ENCODE measurements at regions not wholly inside any gene's neighbourhood (a gene's known extent, or its start where the extent isn't known, plus 50 kb on each side); places are given as distances from the start of the nearest gene placed in this dataset.
"Not testable (repeated sequence)": the region's sequence is repeated elsewhere in the genome, so short reads cannot be mapped to it uniquely, and the experiment has no call there.

DNA sequence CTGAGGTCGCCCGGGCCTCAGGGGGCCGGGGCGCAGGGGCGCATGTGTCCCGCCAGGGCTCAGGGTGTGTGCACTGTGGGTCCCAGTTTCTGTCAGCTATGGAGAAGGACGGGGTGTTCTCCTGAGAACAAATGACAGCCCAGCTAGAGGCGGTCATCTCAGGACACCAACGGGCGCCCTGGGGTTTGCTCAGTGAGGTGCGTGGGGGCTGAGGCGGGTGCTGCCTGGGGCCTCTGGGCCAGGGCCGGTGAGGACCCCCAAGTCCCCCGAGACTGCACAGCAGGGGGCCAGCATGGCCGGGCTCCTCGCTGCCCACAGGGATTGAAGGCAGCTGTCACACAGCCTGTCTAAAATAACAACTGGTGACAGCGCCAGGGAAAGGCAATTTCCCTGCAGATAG lies 808.8 kb upstream of the SOX11 start:
- DNase-seq, result no peak

DNA sequence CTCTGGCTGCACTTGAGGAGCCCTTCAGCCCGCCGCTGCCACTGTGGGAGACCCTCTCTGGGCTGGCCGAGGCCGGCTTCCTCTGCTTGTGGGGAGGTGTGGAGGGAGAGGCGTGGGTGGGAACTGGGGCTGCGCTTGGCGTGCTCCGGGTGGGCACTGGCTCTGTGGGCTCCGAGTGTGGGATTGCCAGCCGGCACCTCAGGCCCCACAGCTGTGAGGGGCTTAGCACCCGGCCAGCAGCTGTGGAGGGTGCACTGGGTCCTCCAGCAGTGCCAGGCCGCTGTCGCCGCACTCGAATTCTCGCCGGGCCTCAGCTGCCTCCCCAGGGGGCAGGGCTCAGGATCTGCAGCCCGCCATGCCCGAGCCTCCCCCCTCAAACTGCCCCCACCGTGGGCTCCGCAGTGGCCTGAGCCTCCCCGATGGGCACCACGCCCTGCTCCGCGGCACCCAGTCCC lies 808.0 kb upstream of the SOX11 start:
- DNase-seq, result no peak

DNA sequence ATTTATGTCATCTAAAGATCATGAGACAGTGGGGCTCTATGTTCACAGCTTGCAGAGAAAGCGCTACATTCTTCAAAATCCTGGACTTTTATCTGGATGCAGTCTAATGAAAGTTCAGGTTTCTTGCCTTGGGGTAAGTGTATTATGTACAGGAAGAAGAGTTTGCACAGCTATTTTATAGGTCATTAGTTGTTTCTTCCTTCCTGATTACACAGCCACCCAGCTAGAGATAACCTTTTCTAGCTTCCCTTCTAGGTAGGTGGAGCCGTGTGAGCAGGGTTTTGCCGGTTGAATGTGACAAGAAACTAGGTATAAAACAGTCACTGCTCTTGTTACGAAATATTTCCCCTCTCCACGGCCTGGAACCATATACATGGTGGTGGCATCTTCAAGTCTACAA lies 800.8 kb upstream of the SOX11 start:
- DNase-seq, result no peak

DNA sequence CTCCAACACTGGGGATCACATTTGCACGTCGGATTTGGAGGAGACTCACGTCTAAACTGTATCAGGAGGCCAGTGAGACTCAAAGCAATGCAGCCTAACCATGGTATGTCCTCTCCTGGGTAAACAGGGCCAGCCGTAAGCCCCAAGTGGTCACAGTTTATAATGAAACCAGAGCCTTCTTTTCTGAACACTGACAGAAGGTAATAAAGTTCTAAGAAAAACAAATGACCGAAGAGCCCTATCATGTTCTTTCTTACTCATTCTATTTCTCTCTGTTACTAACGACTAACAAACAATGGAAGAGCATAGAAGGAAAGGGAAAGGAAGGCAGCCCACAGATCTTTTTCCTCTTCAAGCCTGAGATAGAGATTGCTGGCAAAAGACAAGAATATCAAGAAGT lies 796.8 kb upstream of the SOX11 start:
- DNase-seq, result no peak

DNA sequence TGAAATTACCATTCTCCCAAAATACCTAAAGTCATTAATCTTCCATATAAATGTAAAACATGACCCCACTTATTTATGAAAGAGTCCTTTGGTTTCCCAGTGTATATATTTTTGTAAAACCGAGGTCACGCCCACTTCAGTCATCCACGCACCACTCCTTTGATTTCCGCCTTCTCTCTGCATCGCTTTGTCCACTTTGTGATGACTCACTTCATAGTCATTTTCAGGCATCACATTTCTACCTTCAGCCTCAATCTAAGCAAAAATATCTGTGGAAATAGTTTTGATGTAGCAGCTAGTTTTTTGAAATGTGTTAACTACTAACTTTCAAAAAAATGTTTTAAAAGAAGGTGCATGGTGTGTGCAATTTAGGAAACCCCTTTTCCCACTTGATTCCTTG lies 793.5 kb upstream of the SOX11 start:
- DNase-seq, result no peak

DNA sequence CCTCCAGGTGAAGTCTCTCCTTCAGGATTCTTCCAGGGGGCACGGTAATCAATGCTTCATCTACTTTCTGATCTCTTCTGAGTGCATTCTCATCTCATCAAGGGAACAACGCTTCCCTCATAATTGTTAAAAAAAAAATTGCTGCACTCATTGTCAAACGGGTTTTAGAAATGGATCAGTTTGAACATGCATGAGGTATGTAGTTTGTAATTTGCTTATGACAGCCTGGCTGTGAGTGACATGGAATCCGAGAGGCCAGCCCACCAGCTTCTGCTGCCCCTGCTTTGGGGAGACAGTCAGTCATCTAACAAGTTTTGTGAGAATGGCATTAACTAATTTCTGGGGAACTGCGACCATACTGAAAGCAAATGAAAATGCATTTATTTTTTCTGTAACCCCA lies 791.9 kb upstream of the SOX11 start:
- no peak for DNase-seq

DNA sequence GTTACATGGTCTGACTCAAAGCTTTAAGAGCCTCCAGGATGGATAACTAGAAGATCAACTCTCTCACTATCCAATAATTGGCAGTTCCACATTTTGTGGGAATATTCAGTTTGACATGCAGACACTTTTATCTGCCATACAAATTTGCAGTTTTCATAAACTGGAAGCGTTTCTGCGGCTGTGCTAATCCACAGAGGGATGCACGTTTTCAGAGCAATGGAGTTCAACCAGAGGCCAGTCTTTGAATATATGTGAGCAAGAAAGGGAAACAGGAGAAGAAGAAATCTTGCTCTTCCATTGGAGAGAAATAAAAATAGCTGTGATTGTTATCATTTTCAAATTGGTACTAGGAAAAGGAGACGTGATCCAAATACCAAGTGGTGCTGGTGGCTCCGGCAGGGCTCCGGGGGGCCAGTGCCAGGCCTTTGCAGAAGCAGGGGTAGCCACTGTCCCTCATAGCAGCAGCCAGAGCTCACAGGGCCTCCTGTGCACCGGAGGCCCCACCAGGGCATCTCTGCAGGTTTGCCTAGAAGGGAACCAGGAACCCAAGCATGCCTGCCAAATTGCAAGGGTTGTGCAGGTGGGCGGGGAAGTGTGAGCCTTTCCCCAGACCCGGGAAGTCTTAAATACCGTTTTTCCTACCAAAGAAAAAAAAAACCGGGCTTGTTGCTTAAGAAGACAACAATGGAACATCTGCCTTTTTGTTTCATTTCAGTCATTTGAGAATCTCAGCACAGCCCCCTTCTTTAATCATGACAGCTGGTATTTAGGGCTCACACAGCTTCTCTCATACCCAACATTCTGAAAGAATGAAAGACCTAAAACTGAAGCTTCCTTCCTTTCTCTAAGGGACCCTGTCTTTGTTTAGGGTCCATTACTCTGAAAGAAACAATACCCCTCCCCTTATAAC lies 791.1 kb upstream of the SOX11 start:
- DNase-seq, result no peak

DNA sequence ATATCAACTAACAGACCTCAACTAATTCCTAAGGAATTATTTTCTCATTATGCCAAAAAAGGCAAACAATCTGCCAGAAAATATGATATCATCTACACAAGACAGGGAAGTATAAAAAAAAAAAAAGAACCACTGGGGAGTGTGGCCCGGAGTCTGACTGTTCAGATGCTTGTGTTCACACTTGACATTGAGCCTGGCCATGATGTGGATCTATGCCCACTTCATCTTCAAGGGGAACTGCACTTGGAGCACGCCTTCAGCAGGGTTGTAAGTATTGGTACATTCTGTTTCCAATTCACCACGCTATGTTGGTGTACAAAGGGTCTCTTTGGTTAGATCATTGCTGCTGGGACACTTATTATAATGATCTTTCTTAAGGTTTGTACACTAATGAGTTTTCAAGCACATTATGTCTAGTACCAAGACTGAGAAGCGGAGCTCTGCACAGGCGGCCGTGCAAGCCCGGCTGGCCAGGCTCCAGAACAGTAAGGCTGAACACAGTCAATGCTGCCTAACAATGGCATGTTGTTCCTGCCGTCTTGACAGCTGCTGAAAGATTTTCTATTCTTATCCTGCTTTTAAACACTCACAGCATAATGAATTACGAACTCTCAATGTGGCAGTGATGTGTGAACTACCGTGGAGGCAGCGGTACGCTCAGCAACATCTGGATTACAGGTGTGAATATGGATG lies 788.4 kb upstream of the SOX11 start:
- no peak for DNase-seq

DNA sequence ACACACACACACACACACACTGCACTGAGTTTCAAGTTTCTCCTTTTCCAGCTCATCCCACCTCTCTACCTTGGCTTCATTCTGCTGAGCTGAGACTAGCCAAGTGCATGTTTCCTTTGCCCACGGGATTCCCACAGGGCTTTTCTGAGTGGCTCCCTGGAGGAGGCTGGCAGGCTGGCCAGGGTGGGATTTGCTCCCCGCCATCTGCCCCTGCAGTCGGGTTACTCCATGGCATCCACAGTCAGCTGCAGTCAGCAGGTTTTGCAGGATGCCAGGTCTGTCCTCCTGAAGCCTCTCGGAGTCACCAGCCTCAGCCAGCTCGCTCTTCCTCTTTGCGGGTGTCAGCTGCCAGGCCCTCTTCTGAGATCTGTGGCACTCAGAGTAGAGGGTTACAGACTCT lies 783.7 kb upstream of the SOX11 start:
- no peak for DNase-seq

DNA sequence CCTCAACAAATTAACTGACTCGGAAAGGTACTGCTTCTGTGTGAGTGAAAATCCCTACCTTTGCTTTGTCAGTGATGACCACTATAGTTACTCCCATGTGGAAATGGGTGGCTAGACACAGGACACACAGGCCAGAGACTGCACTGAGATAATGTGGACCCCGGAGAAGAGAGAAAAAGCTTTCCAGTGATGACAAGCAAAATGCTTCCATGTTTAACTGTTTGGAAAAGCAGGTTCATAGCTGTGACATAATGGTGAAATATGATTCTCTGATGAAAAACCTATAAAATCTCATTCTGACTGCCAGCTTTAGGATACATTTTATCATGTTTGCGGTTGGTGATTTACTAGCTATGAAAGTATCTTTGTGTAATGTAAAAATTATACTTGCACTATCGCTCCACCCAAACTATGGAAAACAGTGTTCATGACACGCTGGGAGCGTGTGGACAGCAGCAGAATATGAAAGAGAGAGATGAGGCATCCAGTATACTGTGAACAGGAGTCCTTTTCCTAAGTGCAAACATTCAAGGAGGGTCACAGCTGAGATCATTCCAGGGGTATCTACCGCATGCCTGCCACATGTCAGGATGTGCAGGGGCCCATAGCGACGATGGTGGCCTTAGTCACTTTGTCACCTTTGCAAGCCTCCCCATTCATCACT lies 782.7 kb upstream of the SOX11 start:
- DNase-seq, result no peak

DNA sequence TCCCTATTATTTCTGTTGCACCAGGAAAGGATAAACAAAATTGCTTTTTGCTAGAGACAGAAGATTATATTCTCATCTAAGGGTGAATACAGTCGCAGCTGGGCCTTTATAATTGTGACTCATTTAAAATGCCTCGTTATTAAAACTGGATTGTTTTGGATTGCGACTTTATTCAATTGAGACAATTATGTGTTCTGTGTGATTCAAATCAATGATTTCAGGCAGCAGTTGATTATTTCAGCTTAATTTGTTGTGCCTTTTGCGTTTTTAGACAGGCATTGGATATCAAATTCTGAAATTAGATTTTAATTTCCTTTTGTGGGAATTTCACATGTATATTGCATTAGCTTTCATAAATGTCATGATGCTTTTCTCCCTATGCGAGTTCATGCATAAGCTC lies 778.1 kb upstream of the SOX11 start:
- no peak for DNase-seq

DNA sequence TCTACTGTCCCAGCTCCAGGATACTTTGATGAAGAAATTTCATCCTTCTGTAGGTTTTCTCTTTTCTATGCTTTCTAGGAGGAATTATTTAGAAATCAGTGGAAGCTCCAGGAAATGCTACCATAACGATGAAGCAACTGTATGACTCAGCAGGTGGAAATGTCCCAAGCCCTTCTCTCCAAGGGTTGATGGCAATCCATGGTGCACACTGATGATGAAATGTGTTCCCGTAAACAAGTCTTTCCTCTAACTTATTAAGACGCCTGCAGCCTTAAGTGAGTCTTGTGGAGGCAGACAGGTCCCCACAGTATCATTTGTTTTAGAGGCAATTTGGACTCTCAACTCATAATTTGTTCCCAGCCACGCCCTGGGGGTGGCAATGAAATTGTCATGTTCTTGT lies 777.6 kb upstream of the SOX11 start:
- no peak for DNase-seq

DNA sequence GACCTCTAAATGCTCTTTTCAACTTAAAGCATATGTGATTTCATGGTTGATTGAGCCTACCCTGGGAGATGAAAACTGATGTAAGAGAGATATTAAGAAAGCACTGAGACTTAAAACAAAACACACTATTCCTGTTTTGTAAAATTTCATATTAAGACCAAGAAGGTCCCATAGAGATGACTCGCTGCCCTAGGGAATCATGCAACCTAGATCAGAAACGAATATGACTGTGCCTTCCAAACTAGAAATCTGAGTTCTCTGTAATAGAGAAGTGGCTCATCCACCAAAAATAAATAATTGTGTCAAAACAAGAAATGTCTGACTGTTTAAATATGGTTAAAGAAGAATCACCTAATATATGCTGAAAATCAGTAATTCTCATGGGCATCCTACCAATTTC lies 776.8 kb upstream of the SOX11 start:
- no peak for DNase-seq

DNA sequence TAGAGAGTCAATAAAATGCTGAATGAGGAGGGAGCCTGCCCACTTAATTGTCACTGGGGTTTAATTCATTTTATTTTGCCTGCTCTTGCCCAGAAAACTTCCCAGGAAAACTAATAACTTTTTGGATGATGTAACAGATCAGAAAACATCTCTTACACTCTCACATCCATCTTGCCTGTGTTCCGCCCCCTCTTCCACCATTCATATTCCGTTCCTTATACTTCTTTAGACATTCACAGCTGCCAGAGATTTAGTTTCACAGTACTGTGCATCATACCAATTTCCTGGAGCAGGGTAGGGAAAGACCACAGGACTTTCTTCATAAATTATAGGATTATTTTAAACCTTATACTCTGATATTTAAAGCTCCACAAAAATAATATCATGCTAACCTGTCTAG lies 776.1 kb upstream of the SOX11 start:
- no peak for DNase-seq

DNA sequence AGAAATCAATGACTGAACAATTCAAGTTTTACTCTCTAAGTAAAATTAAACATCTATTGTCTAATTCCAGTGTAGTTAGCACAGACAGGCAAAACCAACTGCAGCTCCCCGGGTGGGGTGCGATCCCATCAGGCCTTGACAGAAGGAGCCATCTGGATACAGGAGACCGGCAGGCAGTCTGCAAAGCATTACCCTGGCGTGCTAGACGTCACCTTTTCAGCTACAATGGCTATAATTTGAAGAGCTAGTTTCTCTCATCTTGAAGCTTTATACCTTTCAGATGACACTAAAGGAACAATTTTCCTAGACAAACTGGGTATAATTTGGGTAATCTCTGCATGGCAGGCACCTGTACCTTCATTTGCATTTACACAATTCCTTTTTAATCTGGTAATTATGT lies 761.5 kb upstream of the SOX11 start:
- no peak for DNase-seq

DNA sequence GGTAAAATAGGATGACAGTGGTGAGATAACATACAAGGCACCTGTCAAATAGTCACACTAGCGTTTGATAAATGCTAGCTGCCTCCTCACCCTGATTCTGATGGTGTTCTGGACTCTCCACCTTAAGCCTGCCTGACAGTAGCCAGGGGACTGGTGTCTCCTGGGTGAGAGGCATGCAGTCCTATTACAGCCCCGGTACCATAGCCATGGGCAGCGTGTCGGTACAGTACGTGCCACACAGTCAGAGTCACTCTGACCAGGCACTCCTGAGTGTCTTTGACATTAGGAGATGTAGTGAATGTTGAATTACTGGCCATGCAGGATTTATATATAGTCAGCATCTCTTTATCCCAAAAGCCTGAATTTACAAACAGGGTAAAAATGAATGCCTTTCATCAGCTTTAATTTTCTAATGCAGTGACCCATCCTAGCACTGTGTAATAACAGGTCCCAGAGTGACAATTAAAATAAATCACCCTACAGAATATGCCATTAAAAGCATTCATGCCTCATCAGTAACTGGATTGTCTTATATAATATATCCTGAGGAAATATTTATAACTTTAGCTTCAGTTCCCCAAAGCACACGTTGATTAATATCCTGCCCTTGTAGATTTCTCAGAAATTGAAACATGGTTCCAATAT lies 760.3 kb upstream of the SOX11 start:
- no peak for DNase-seq

DNA sequence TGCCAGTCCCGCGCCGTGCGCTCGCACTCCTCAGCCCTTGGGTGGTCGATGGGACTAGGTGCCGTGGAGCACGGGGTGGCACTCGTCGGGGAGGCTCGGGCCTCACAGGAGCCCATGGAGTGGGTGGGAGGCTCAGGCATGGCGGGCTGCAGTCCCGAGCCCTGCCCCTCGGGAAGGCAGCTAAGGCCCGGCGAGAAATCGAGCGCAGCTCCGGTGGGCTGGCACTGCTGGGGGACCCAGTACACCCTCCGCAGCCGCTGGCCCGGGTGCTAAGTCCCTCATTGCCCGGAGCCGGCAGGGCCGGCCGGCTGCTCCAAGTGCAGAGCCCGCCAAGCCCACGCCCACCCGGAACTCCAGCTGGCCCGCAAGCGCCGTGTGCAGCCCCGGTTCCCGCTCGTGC lies 756.9 kb upstream of the SOX11 start:
- not testable (repeated sequence) for DNase-seq

DNA sequence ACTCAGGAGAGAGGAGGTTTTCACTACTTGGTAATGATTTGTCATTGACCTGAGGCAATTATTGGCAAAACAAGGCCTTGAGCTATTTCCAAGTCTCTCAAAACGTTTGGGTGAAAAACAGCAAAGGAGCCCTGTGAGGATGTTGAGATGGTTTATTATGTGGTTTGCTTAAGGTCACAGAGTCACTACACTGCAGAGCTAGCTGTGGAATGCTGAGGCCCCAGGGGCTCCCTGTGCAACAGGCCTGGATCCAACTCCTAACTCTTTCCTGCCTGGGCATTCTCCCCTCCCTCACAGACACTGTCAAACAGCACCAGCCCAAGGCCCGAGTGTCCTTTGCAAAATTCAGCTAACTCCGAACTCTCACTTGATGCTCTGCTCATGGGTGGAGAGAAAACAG lies 754.6 kb upstream of the SOX11 start:
- no peak for DNase-seq

DNA sequence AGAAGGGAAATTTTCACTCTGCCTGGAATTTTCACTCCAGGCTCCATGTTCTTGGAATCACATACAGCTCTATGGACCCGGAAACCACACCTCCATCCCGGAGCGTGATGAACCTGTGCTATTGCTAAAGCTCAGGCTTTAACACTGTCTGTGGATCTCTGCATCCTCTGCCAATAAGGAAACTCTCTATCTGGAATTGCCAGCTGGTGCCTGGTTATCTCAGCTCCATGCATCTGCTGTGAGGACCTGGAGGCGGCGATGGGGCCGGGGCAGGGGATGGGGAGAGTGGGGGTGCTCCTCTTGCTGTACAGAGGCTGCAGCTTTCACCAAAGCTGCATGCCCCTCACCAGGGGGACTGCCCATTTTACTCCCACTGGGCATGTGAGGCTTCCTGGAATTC lies 754.0 kb upstream of the SOX11 start:
- no peak for DNase-seq

DNA sequence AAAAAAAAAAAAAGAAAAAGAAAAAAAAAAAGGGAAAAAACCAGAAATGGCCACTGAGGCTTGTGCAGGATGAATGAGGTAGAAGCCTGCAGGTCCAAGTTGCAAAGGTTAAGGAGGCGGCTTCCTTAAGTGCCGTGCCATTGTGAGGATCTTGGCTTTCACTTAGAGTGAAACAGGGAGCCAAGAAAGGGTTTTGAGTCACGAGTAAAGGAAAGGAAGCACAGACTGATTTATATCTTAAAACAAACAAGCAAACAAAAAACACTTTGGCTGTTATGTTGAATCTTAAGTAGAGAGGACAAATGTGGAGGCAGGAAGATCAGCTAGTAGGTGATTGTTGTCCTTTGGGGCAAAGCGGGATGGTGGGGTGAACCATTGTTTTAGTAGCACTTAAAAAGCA lies 749.7 kb upstream of the SOX11 start:
- DNase-seq, result no peak

DNA sequence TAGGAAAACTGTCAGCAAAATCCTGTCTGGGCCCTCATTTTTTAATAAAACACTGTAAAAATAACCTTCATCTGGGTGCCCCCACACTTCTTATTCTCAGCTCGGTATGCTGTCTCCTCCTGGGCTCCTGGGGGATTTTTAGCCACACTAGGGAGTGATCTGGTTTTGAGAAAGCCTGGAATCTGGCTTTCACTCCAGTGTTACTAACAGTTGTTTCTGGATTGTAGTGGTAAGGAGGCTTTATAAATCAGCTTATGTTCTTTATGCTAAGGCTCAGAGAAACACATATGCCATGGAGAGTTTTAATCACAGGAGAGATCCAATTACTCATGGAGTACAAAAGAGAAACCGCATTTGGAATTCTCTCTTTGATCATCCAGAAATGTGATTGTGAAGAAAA lies 744.3 kb upstream of the SOX11 start:
- no peak for DNase-seq

DNA sequence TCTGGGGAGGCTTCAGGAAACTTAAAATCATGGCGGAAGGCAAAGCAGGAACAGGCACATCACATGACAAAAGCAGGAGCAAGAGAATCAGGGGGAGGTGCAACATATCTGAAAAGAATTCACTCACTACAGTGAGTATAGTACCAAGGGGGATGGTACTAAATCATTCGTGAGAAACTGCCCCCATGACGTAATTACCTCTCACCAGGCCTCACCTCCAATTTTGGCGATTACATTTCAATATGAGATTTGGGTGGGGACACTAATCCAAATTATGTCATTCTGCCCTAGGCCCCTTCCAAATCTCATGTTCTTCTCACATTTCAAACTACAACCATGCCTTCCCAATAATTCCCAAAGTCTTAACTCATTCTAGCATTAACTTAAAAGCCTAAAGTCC lies 740.8 kb upstream of the SOX11 start:
- DNase-seq, result no peak

DNA sequence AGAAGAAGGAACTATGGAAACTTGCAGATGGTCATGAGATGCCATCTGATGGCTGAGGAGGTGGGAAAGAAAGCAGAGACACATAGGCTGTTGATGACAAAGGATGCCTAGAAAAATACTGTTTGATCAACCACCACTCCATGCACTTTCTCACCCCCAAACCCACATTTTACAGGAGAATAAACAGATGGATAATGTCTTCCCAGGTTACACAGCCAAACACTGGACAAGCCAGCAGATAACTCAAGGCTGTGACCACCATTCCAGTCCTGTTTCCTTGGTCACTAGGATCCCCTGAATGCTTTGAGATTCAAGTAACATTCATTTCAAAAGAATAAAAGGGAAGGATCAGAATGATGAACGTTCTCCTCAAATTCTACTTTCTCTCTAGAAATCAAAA lies 733.0 kb upstream of the SOX11 start:
- no peak for DNase-seq

DNA sequence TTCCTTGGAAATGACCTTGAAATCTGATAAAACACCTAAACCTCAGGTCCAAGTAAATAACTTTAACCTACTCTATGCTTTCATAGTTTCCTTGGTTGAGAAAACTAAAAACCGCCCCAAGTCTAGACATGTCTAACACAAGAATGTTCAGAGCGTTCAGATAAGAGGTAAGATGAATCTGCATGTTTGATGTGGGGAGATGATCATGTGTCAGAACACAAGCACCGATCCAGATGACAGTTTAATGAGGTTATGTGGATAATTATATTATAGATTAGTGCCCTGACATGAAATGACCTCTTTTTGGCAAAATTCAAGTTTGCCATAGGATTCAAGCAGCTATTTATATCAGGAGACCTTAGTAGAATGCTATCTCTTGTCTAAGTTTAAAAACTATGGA lies 729.8 kb upstream of the SOX11 start:
- no peak for DNase-seq
